Prostate gland (tissue), 2 donors: ENCODE measurements at regions not wholly inside any gene's neighbourhood (a gene's known extent, or its start where the extent isn't known, plus 50 kb on each side); places are given as distances from the start of the nearest gene placed in this dataset.

Source experiments
- POLR2A ChIP-seq: fragments of 450-650 bp; IDR thresholded peaks from one replicate; pipeline ENCODE4 v1.6.1; 2016; ENCODE audit warnings: antibody characterized with exemption, mild to moderate bottlenecking
- POLR2AphosphoS5 ChIP-seq: sonication (generic); formaldehyde crosslinking; IDR thresholded peaks from one replicate; pipeline ENCODE4 v1.6.1; 2017; ENCODE audit warnings: antibody characterized with exemption
- TF ChIP-seq, protein P1 (sequence below), 4 experiments: fragments of 200-600 bp in 2 of 4; fragments of 450-650 bp in 2 of 4; sonication (generic) in 2 of 4; IDR thresholded peaks; 1 replicate in 3 of 4; 2 replicates in 1 of 4; pipeline ENCODE4 v1.5.1; 2016 to 2019; ENCODE audit warnings: antibody characterized with exemption in 4 of 4, mild to moderate bottlenecking in 2 of 4, moderate library complexity in 2 of 4

DNA sequence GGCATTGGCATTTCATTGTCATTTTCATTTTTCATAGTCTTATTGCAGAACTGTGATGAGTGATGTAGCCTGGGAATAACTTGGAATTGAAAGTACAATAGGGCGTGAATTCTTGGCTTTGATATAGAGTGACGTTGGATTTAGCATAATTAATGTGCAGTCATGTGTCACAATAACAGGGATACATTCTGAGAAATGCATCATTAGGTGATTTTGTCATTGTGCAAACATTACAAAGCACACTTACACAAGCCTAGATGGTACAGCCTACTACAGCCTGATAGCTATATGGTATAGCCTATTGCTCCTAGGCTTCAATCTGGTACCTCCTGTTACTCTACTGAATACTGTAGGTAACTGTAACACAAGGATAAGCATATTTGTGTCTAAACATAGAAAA is 300.8 kb downstream of the DTHD1 start:
- TF ChIP-seq POLR2AphosphoS5 (no peak), POLR2A (no peak)
- TF ChIP-seq, protein P1, sequence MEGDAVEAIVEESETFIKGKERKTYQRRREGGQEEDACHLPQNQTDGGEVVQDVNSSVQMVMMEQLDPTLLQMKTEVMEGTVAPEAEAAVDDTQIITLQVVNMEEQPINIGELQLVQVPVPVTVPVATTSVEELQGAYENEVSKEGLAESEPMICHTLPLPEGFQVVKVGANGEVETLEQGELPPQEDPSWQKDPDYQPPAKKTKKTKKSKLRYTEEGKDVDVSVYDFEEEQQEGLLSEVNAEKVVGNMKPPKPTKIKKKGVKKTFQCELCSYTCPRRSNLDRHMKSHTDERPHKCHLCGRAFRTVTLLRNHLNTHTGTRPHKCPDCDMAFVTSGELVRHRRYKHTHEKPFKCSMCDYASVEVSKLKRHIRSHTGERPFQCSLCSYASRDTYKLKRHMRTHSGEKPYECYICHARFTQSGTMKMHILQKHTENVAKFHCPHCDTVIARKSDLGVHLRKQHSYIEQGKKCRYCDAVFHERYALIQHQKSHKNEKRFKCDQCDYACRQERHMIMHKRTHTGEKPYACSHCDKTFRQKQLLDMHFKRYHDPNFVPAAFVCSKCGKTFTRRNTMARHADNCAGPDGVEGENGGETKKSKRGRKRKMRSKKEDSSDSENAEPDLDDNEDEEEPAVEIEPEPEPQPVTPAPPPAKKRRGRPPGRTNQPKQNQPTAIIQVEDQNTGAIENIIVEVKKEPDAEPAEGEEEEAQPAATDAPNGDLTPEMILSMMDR (IDR thresholded peaks at IDR 0.05): no peak
